Astrocyte (in vitro differentiated cells and primary cell): ENCODE measurements at regions not wholly inside any gene's neighbourhood (a gene's known extent, or its start where the extent isn't known, plus 50 kb on each side); places are given as distances from the start of the nearest gene placed in this dataset.

Experiments
- DNase-seq: peaks from one replicate; pipeline ENCODE4 v3.0.0-alpha.2; 2010; ENCODE audit warnings: low read depth
- FAIRE-seq: peaks from 2 replicates; lab custom pipeline; 2011; peaks lifted over from hg19 to GRCh38; lab: Jason Lieb, UNC
- H2AFZ ChIP-seq: 2 replicates; pipeline ENCODE4 v1.6.0; 2012; ENCODE audit warnings: low read depth, low read length, inconsistent platforms
- H3K27ac ChIP-seq: 2 replicates; pipeline ENCODE4 v1.5.1; 2011; ENCODE audit warnings: low read depth, low read length, inconsistent platforms
- H3K27me3 ChIP-seq: 2 replicates; pipeline ENCODE4 v1.6.0; 2011; ENCODE audit warnings: low read length, inconsistent platforms; ENCODE audit not compliant: insufficient read depth
- H3K36me3 ChIP-seq: 2 replicates; pipeline ENCODE4 v1.5.1; 2011; ENCODE audit warnings: low read length, inconsistent platforms; ENCODE audit not compliant: insufficient read depth
- H3K4me1 ChIP-seq: 2 replicates; pipeline ENCODE4 v1.5.1; 2011; ENCODE audit warnings: low read length, inconsistent platforms; ENCODE audit not compliant: insufficient read depth
- H3K4me2 ChIP-seq: 2 replicates; pipeline ENCODE4 v1.6.0; 2012; ENCODE audit warnings: low read length, inconsistent platforms
- H3K4me3 ChIP-seq: 2 replicates; pipeline ENCODE4 v1.5.1; 2011; ENCODE audit warnings: low read depth, mild to moderate bottlenecking, low read length, inconsistent platforms; ENCODE audit not compliant: insufficient read depth
- H3K79me2 ChIP-seq: 2 replicates; pipeline ENCODE4 v1.6.0; 2012; ENCODE audit warnings: mild to moderate bottlenecking, low read length, inconsistent platforms; ENCODE audit not compliant: insufficient read depth
- H3K9ac ChIP-seq: 2 replicates; pipeline ENCODE4 v1.6.0; 2012; ENCODE audit warnings: mild to moderate bottlenecking, low read length, inconsistent platforms
- H3K9me3 ChIP-seq: 2 replicates; pipeline ENCODE4 v1.5.1; 2012; ENCODE audit warnings: low read depth, mild to moderate bottlenecking, low read length, inconsistent platforms; ENCODE audit not compliant: insufficient read depth
- H4K20me1 ChIP-seq: 2 replicates; pipeline ENCODE4 v1.6.0; 2012; ENCODE audit warnings: low read length, inconsistent platforms; ENCODE audit not compliant: insufficient read depth
- H3K27ac Mint-ChIP-seq: one replicate; pipeline ENCODE4 v1.8.0; 2021; ENCODE audit warnings: mild to moderate bottlenecking, mixed read lengths; ENCODE audit not compliant: unreplicated experiment
- H3K27me3 Mint-ChIP-seq: one replicate; pipeline ENCODE4 v1.8.0; 2021; ENCODE audit warnings: low read depth, mixed read lengths; ENCODE audit not compliant: unreplicated experiment
- H3K36me3 Mint-ChIP-seq: one replicate; pipeline ENCODE4 v1.8.0; 2021; ENCODE audit warnings: low read depth, mixed read lengths; ENCODE audit not compliant: unreplicated experiment
- H3K4me1 Mint-ChIP-seq: one replicate; pipeline ENCODE4 v1.8.0; 2021; ENCODE audit warnings: low read depth, mixed read lengths; ENCODE audit not compliant: unreplicated experiment
- H3K4me3 Mint-ChIP-seq: one replicate; pipeline ENCODE4 v1.8.0; 2021; ENCODE audit warnings: mild to moderate bottlenecking, moderate library complexity, mixed read lengths; ENCODE audit not compliant: unreplicated experiment
- H3K9me3 Mint-ChIP-seq: one replicate; pipeline ENCODE4 v1.8.0; 2021; ENCODE audit warnings: mild to moderate bottlenecking, mixed read lengths; ENCODE audit not compliant: unreplicated experiment
- EZH2 ChIP-seq: IDR thresholded peaks from 2 replicates; pipeline ENCODE4 v1.6.1; 2012; ENCODE audit warnings: mild to moderate bottlenecking, low read length, inconsistent platforms; ENCODE audit not compliant: insufficient read depth
- TF ChIP-seq, protein P1 (sequence below): IDR thresholded peaks from 2 replicates; pipeline ENCODE4 v1.5.1; 2011; ENCODE audit warnings: low read depth, mild to moderate bottlenecking, inconsistent platforms, low read length, moderate library complexity; ENCODE audit not compliant: insufficient read depth

DNA sequence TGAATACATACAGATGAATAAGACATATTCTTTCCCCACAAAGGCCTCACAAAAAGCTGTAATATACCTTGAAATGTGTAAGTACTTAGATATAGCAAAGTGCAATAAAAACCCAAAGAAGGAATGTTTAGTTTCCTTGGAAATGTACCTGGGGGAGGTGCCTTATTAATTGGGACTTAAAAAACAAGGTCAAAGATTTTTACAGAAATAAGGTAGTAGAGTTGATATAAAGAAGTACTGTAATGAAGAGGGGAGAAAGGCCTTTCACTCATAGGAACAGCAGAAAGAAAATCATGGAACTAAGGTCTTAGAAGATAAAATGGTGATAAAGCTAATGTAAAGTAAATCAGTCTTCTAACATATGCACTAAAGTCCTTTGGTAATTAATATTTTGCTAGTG is 153.9 kb upstream of the B3GALT2 start:
- Histone ChIP-seq H3K9me3 (no peaks in the 10 kb centered on the region), H3K9ac (no peak overlapping the region), H3K27me3 (no peaks in the 10 kb centered on the region), H3K27ac (no peak overlapping the region), H3K4me2 (no peak overlapping the region), H3K79me2 (no peaks in the 10 kb centered on the region), H3K4me3 (no peak overlapping the region), H3K4me1 (peaks cover 6% of the 10 kb centered on the region), H2AFZ (no peak overlapping the region), H4K20me1 (no peaks in the 10 kb centered on the region), H3K36me3 (no peaks in the 10 kb centered on the region)
- Mint-ChIP-seq H3K4me1 (peaks cover 10% of the 10 kb centered on the region), H3K27ac (no peak overlapping the region), H3K4me3 (no peak overlapping the region), H3K27me3 (no peaks in the 10 kb centered on the region), H3K9me3 (peaks cover 2% of the 10 kb centered on the region), H3K36me3 (no peaks in the 10 kb centered on the region)
- no peak for DNase-seq
- TF ChIP-seq EZH2: no peak
- TF ChIP-seq, protein P1, sequence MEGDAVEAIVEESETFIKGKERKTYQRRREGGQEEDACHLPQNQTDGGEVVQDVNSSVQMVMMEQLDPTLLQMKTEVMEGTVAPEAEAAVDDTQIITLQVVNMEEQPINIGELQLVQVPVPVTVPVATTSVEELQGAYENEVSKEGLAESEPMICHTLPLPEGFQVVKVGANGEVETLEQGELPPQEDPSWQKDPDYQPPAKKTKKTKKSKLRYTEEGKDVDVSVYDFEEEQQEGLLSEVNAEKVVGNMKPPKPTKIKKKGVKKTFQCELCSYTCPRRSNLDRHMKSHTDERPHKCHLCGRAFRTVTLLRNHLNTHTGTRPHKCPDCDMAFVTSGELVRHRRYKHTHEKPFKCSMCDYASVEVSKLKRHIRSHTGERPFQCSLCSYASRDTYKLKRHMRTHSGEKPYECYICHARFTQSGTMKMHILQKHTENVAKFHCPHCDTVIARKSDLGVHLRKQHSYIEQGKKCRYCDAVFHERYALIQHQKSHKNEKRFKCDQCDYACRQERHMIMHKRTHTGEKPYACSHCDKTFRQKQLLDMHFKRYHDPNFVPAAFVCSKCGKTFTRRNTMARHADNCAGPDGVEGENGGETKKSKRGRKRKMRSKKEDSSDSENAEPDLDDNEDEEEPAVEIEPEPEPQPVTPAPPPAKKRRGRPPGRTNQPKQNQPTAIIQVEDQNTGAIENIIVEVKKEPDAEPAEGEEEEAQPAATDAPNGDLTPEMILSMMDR: no peak
- no peak for FAIRE-seq

DNA sequence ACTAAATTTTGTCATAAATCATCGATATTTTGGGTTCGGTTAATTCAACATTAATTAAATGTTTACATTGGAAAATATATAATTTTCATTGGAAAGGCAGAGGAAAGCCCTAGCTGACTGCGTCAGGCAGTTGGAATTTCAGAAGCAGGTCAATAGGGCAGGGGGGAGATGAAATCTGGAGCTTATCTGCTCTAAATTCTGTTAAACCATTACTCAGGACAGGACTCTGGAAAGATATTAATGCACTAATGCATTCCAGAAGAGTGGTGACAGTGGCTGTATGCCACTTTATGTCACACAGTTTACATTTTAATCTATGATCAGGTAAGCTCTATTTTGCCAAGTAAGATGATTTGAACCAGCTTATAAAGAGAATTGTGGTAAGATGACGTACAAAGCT is 153.0 kb upstream of the B3GALT2 start:
- Histone ChIP-seq H4K20me1 (no peaks in the 10 kb centered on the region), H3K4me1 (peaks cover 8% of the 10 kb centered on the region), H3K4me3 (no peak overlapping the region), H3K27ac (no peak overlapping the region), H3K36me3 (no peaks in the 10 kb centered on the region), H2AFZ (no peak overlapping the region), H3K9me3 (no peaks in the 10 kb centered on the region), H3K4me2 (no peak overlapping the region), H3K9ac (no peak overlapping the region), H3K79me2 (no peaks in the 10 kb centered on the region), H3K27me3 (no peaks in the 10 kb centered on the region)
- H3K27ac Mint-ChIP-seq: no peak overlapping the region
- peaks cover 2% of the 10 kb centered on the region for H3K9me3 Mint-ChIP-seq
- H3K4me3 Mint-ChIP-seq: no peak overlapping the region
- TF ChIP-seq, protein P1: no peak
- no peak for TF ChIP-seq EZH2
- FAIRE-seq: no peak
- H3K27me3 Mint-ChIP-seq: no peaks in the 10 kb centered on the region
- no peak for DNase-seq
- H3K36me3 Mint-ChIP-seq: no peaks in the 10 kb centered on the region
- peaks cover 11% of the 10 kb centered on the region for H3K4me1 Mint-ChIP-seq

DNA sequence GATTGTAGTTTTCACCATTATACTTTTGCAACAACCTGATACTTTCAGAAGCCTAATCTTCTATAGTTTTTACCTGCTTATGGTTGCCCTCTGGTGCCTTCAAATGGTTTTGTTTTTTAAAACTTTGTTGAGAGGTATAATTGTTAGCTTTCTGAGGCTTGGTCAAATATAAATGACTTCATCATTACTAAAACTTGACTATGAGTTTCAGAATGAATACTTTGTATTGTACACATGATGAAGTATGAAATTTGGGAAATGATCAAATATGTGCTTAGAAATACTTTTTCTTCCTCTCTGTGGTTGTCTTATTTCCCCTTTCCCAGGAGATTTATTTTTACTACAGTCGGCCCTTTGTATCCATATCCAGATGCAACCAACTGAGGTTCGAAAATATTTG is 151.8 kb upstream of the B3GALT2 start:
- Histone ChIP-seq H2AFZ (no peak overlapping the region), H3K27ac (no peak overlapping the region)
- H3K4me1 Mint-ChIP-seq: peaks cover 11% of the 10 kb centered on the region

More for the DNA sequence above, 151.8 kb upstream of the B3GALT2 start:
- H3K27me3 Mint-ChIP-seq: no peaks in the 10 kb centered on the region
- Histone ChIP-seq H3K27me3 (no peaks in the 10 kb centered on the region), H3K9me3 (no peaks in the 10 kb centered on the region), H3K4me3 (no peak overlapping the region), H4K20me1 (no peaks in the 10 kb centered on the region), H3K4me1 (peaks cover 8% of the 10 kb centered on the region), H3K9ac (no peak overlapping the region), H3K4me2 (no peak overlapping the region), H3K36me3 (no peaks in the 10 kb centered on the region), H3K79me2 (no peaks in the 10 kb centered on the region)
- H3K9me3 Mint-ChIP-seq: peaks cover 5% of the 10 kb centered on the region
- H3K36me3 Mint-ChIP-seq: no peaks in the 10 kb centered on the region
- H3K4me3 Mint-ChIP-seq: no peak overlapping the region
- no peak for TF ChIP-seq EZH2
- TF ChIP-seq, protein P1: peak; percentile 3
- FAIRE-seq (peak; percentile 71), DNase-seq (peak; percentile 52)
- H3K27ac Mint-ChIP-seq: no peak overlapping the region
